WERI-Rb-1 (cell line): ENCODE measurements at regions not wholly inside any gene's neighbourhood (a gene's known extent, or its start where the extent isn't known, plus 50 kb on each side); places are given as distances from the start of the nearest gene placed in this dataset.

Source experiments
- DNase-seq: peaks from one replicate; pipeline ENCODE4 v3.0.0-alpha.2; 2020
- H3K27ac ChIP-seq: fragments of 250-450 bp; sonication (Bioruptor Pico); 2 replicates; pipeline ENCODE4 v1.5.1; 2020; ENCODE audit warnings: mild to moderate bottlenecking, moderate library complexity
- H3K27me3 ChIP-seq: fragments of 250-450 bp; sonication (Bioruptor Pico); 2 replicates; pipeline ENCODE4 v1.5.1; 2021; ENCODE audit warnings: mild to moderate bottlenecking, low read depth, moderate library complexity; ENCODE audit not compliant: insufficient read depth, severe bottlenecking
- H3K36me3 ChIP-seq: fragments of 250-450 bp; sonication (Bioruptor Pico); 2 replicates; pipeline ENCODE4 v1.5.1; 2020; ENCODE audit warnings: mild to moderate bottlenecking, moderate library complexity
- H3K4me3 ChIP-seq: 2 replicates; pipeline ENCODE4 v1.5.1; 2011; ENCODE audit warnings: low read depth, mild to moderate bottlenecking, control low read depth, low read length
- H3K9me3 ChIP-seq: fragments of 250-450 bp; sonication (Bioruptor Pico); 2 replicates; pipeline ENCODE4 v1.5.1; 2021; ENCODE audit warnings: mild to moderate bottlenecking, moderate library complexity; ENCODE audit not compliant: severe bottlenecking
- CTCF ChIP-seq: IDR thresholded peaks from 2 replicates; pipeline ENCODE4 v1.5.1; 2011; ENCODE audit warnings: low read depth, mild to moderate bottlenecking, control low read depth, inconsistent platforms, low read length

GRCh38 chr6:87959083-87959482 is 88.6 kb upstream of the SPACA1 start:
- no peak overlapping the region for H3K27ac ChIP-seq
- DNase-seq, result no peak
- no peak for TF ChIP-seq CTCF
- H3K36me3 ChIP-seq, result no peaks in the 10 kb centered on the region
- H3K27me3 ChIP-seq, result no peaks in the 10 kb centered on the region
- H3K4me3 ChIP-seq, result no peak overlapping the region
- H3K9me3 ChIP-seq, result no peaks in the 10 kb centered on the region

GRCh38 chr6:87951751-87952150 is 95.9 kb upstream of the SPACA1 start:
- Histone ChIP-seq H3K9me3 (no peaks in the 10 kb centered on the region), H3K27me3 (no peaks in the 10 kb centered on the region), H3K36me3 (no peaks in the 10 kb centered on the region), H3K27ac (no peak overlapping the region), H3K4me3 (no peak overlapping the region)
- no peak for TF ChIP-seq CTCF
- DNase-seq, result no peak

GRCh38 chr6:87950614-87951013 is 97.0 kb upstream of the SPACA1 start:
- TF ChIP-seq CTCF, result no peak
- H3K27ac ChIP-seq, result no peak overlapping the region
- no peak for DNase-seq
- H3K9me3 ChIP-seq, result no peaks in the 10 kb centered on the region
- no peaks in the 10 kb centered on the region for H3K36me3 ChIP-seq
- no peaks in the 10 kb centered on the region for H3K27me3 ChIP-seq
- H3K4me3 ChIP-seq, result no peak overlapping the region

GRCh38 chr6:87949194-87949593 is 98.4 kb upstream of the SPACA1 start:
- Histone ChIP-seq H3K36me3 (no peaks in the 10 kb centered on the region), H3K27ac (no peak overlapping the region), H3K9me3 (no peaks in the 10 kb centered on the region), H3K27me3 (no peaks in the 10 kb centered on the region), H3K4me3 (no peak overlapping the region)
- no peak for TF ChIP-seq CTCF
- no peak for DNase-seq

- no peak for TF ChIP-seq CTCF
- H3K4me3 ChIP-seq, result no peak overlapping the region
- H3K27ac ChIP-seq, result no peak overlapping the region
- H3K36me3 ChIP-seq, result no peaks in the 10 kb centered on the region
- no peaks in the 10 kb centered on the region for H3K27me3 ChIP-seq
- no peak for DNase-seq
- no peaks in the 10 kb centered on the region for H3K9me3 ChIP-seq
Observed at GRCh38 chr6:87946669-87947068, 101.0 kb upstream of the SPACA1 start.

GRCh38 chr6:87945966-87946365 is 101.7 kb upstream of the SPACA1 start:
- Histone ChIP-seq H3K27me3 (no peaks in the 10 kb centered on the region), H3K27ac (no peak overlapping the region), H3K9me3 (no peaks in the 10 kb centered on the region), H3K4me3 (no peak overlapping the region), H3K36me3 (no peaks in the 10 kb centered on the region)
- DNase-seq, result no peak
- no peak for TF ChIP-seq CTCF
